IPS-15b (cell line): ENCODE measurements at regions not wholly inside any gene's neighbourhood (a gene's known extent, or its start where the extent isn't known, plus 50 kb on each side); places are given as distances from the start of the nearest gene placed in this dataset.
"Not testable (repeated sequence)": the region's sequence is repeated elsewhere in the genome, so short reads cannot be mapped to it uniquely, and the experiment has no call there.

Source experiments
- H3K27me3 ChIP-seq: one replicate; pipeline ENCODE4 v1.6.1; 2013; ENCODE audit warnings: low read length; ENCODE audit not compliant: control insufficient read depth, insufficient read depth
- H3K36me3 ChIP-seq: one replicate; pipeline ENCODE4 v1.6.1; 2013; ENCODE audit warnings: low read length; ENCODE audit not compliant: control insufficient read depth, insufficient read depth
- H3K4me1 ChIP-seq: one replicate; pipeline ENCODE4 v1.6.1; 2013; ENCODE audit warnings: mild to moderate bottlenecking, low read length; ENCODE audit not compliant: control insufficient read depth, insufficient read depth
- H3K4me3 ChIP-seq: one replicate; pipeline ENCODE4 v1.5.1; 2013; ENCODE audit warnings: low read depth, low read length
- H3K9ac ChIP-seq: one replicate; pipeline ENCODE4 v1.6.1; 2013; ENCODE audit warnings: low read depth, mild to moderate bottlenecking, low read length
- H3K9me3 ChIP-seq: one replicate; pipeline ENCODE4 v1.6.1; 2013; ENCODE audit warnings: mild to moderate bottlenecking, low read length; ENCODE audit not compliant: control insufficient read depth, insufficient read depth

DNA sequence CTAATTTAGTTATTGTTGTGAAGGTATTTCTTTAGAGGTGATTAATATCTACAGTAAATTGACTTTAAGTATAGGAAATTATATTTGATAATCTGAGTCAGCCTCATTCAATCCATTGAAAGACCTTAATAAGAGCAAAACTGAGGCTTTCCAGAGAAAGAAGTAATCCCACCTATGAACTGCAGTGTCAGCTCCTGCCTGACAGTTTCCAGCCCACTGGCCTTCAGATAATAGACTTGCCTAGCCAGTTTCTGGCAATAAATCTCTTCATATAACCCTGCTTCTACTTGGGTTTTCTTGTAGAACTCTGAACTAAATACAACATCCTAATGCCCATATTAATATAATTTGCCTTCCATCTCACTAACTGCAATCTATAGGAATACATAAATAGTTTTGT, 437.9 kb upstream of the UBE2E3 start:
- no peaks in the 10 kb centered on the region for H3K4me1 ChIP-seq
- no peak overlapping the region for H3K9ac ChIP-seq
- no peaks in the 10 kb centered on the region for H3K9me3 ChIP-seq
- no peaks in the 10 kb centered on the region for H3K36me3 ChIP-seq
- H3K4me3 ChIP-seq = no peak overlapping the region
- H3K27me3 ChIP-seq = no peaks in the 10 kb centered on the region

DNA sequence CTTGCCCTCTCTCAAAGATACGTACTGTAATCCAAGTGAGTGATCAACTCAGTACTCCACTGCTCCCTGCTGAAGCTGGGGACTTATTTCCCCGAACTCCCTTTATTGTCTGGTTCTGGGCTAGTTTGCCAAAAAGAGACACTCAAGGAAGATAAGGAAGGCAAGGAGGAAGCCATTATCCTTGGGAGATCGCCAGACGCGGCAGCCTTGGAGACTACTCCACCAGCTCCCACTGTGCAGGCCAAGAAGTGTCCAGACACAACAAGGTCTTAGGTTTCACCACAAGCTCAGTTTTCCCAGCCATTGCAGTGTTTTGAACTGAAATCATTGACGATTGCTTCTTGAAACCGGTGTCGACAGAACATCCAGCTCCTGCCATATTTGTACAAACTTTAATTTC, 439.6 kb upstream of the UBE2E3 start:
- no peaks in the 10 kb centered on the region for H3K36me3 ChIP-seq
- no peak overlapping the region for H3K9ac ChIP-seq
- no peaks in the 10 kb centered on the region for H3K27me3 ChIP-seq
- H3K4me3 ChIP-seq = no peak overlapping the region
- H3K4me1 ChIP-seq = no peaks in the 10 kb centered on the region
- H3K9me3 ChIP-seq = no peaks in the 10 kb centered on the region

DNA sequence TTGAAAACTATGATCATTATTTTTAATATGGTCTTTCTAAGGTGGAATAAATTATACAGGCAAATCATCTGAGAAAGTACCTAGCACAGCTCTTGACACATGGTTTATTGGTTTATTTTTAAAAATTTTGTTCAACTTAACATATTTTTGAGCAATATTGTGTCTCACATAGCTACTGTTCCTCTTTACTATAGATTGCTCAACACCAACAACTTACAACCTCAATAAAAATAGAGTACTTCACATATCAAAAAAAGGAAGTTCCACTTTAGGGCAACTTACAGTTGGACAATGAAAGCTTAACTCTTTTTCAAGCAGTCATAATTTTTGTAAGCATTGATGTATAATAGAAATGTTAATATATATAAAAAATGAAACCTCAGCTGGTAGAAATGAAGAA, 440.9 kb upstream of the UBE2E3 start:
- H3K27me3 ChIP-seq = no peaks in the 10 kb centered on the region
- H3K9ac ChIP-seq = no peak overlapping the region
- H3K9me3 ChIP-seq = no peaks in the 10 kb centered on the region
- no peaks in the 10 kb centered on the region for H3K36me3 ChIP-seq
- no peaks in the 10 kb centered on the region for H3K4me1 ChIP-seq
- no peak overlapping the region for H3K4me3 ChIP-seq

DNA sequence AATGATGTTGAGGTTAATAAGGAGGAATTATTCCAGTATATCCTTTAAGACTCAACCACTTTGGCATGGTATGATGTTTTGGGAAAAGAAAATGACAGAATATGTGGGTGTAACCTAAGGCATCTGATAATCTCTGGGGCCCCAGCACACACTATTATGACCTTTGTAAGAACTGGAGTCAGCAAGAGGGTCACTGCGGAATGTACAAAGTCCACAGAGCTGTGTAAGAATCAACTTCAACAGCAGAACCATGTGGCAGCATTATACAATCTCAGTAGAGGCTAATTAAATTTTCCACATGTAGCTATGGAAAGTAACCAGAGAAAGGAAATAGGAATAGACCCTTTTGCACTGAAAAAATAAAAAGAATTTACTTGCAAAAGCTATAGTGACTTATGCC, 445.1 kb upstream of the UBE2E3 start:
- Histone ChIP-seq H3K9ac (no peak overlapping the region), H3K27me3 (no peaks in the 10 kb centered on the region), H3K4me3 (no peak overlapping the region)

DNA sequence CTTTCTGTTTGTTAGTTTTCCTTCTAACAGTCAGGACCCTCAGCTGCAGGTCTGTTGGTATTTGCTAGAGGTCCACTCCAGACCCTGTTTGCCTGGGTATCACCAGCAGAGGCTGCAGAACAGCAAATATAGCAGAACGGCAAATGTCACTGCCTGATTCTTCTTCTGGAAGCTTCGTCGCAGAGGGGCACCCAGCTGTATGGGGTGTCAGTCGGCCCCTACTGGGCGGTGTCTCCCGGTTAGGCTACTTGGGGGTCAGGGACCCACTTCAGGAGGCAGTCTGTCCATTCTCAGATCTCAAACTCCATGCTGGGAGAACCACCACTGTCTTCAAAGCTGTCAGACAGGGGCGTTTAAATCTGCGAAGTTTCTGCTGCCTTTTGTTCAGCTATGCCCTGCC, 448.6 kb upstream of the UBE2E3 start:
- not testable (repeated sequence) for H3K9me3 ChIP-seq, H3K9ac ChIP-seq, H3K36me3 ChIP-seq, H3K4me1 ChIP-seq, H3K27me3 ChIP-seq, H3K4me3 ChIP-seq

More for the DNA sequence above, 445.1 kb upstream of the UBE2E3 start:
- Histone ChIP-seq H3K4me1 (no peaks in the 10 kb centered on the region), H3K9me3 (no peaks in the 10 kb centered on the region), H3K36me3 (no peaks in the 10 kb centered on the region)

DNA sequence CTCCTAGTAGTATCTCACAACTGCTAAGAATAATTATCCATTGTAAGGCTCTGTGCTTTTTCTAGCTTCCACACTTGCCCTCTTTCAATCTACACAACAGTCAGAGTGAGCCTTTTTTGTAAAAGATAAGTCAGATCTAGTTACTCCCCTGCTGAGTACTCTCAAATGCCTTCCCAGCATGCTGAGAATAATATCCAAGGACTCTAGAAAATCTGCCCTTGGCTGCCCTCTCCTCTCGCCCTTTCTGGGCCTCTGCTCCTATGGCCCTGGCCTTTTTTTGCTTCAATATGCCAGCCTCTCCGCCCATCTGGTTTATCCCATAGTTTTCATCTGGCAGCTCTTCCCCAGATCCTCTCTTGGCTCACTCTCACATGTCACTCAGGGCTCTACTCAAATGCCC, 455.9 kb upstream of the UBE2E3 start:
- Histone ChIP-seq H3K36me3 (no peaks in the 10 kb centered on the region), H3K9ac (no peak overlapping the region), H3K27me3 (no peaks in the 10 kb centered on the region), H3K4me1 (peaks cover 6% of the 10 kb centered on the region), H3K4me3 (no peak overlapping the region), H3K9me3 (no peaks in the 10 kb centered on the region)

DNA sequence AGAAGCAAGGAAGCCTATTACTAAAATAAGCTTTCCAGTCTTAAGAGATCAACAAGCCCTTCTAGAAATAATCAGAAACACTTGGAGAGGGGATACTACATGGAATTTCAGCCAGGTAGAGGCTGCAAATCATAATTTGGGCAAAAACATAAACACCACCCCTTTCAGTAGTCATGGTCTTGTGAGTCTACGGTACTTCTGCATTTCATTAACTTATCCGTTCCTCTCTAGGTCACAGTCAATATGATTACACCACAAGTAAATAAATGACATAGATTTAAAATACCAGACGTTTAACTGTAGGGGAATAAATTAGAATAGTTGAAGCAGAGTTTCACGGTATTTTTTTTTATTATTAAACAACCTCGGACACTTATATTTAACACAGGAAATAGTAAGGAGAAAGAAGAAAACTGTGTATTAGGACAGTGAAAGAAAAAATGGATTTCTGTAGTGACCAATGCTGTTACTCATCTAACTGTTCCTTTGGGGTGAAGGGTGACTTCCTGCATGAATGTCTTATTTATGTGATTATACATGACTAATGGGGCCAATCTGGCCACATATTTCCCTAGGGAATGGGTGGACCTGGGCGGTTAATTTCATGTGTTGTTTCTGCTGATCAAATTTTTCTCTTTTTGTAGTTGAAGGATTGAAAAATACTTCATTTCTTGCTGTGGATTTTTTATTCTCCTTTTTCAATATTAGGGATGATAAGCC, 456.6 kb upstream of the UBE2E3 start:
- no peak overlapping the region for H3K4me3 ChIP-seq
- peaks cover 6% of the 10 kb centered on the region for H3K4me1 ChIP-seq
- no peaks in the 10 kb centered on the region for H3K27me3 ChIP-seq
- no peaks in the 10 kb centered on the region for H3K9me3 ChIP-seq
- no peaks in the 10 kb centered on the region for H3K36me3 ChIP-seq
- no peak overlapping the region for H3K9ac ChIP-seq

DNA sequence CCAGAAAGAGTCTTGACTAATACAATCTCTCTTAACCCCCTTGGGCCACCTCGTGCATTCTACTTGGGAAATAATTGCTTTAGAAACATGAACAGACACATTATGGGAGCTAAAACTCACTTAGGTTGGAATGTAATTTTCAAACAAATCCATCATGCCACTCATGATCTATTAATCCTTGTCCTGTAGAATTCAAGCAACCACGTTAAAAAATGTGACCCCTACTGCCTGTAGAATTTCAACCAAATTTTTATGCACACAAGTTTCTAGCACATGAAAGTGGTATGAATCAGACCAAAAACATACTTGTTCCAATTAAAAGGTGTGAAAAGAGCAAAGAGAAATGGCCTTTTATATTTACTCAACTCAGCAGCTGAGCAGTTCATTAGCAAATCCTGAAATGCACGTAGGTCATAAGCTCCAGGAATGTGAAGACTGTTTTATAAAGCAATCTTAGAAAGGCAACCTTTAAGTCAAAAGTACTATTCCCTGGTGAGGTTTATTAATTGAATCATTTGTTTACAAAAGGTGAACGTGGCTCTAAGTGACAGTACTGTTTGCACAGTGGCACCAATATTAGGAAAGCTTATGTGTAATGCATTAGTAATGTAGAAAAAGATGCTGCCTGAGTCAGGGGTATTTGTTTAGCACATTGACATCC, 459.4 kb upstream of the UBE2E3 start:
- H3K4me3 ChIP-seq = no peak overlapping the region
- H3K36me3 ChIP-seq = no peaks in the 10 kb centered on the region
- H3K27me3 ChIP-seq = no peaks in the 10 kb centered on the region
- no peak overlapping the region for H3K9ac ChIP-seq
- H3K9me3 ChIP-seq = no peaks in the 10 kb centered on the region
- peaks cover 6% of the 10 kb centered on the region for H3K4me1 ChIP-seq

DNA sequence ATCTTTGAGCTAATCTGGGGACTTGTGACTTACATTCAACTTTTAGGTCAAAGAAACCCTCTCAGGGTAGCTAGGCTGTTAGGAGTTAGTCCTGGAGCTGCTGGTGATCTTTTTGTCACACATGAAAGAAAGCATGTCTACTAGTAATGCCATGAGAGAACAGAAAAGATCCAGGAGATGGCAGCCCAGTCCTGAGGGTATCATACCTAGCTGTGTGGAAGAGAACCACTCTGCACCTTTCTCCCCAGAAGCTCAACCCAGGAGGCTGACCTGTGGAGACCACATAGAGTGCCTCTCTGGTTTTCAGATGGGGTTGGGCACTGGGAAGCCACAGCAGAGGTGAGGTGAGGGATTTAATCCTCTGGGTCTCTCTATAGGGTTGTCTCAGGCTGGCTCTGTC, 460.2 kb upstream of the UBE2E3 start:
- H3K9me3 ChIP-seq = no peaks in the 10 kb centered on the region
- H3K4me1 ChIP-seq = peaks cover 6% of the 10 kb centered on the region
- no peak overlapping the region for H3K9ac ChIP-seq
- no peak overlapping the region for H3K4me3 ChIP-seq
- no peaks in the 10 kb centered on the region for H3K36me3 ChIP-seq
- H3K27me3 ChIP-seq = no peaks in the 10 kb centered on the region

DNA sequence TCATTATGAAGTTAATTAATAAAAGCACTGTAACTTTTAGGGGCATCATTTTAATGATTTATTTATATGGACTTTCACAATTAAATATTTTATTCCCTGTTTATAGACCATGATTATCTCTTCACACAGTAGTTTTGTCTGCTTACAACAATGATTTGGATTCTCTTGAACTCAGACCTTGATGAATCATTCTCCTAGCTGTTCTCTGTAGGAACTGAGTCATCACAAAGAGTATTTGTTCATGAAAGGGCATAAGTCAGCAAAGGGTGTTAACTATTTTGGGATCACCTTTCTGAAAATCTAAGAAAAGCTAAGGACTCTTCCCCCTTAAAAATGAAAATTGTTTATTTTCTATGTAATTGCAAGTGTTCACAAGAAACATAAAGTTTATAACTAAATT, 461.1 kb upstream of the UBE2E3 start:
- Histone ChIP-seq H3K4me3 (no peak overlapping the region), H3K9me3 (no peaks in the 10 kb centered on the region), H3K9ac (no peak overlapping the region), H3K27me3 (no peaks in the 10 kb centered on the region), H3K4me1 (peaks cover 3% of the 10 kb centered on the region), H3K36me3 (no peaks in the 10 kb centered on the region)

DNA sequence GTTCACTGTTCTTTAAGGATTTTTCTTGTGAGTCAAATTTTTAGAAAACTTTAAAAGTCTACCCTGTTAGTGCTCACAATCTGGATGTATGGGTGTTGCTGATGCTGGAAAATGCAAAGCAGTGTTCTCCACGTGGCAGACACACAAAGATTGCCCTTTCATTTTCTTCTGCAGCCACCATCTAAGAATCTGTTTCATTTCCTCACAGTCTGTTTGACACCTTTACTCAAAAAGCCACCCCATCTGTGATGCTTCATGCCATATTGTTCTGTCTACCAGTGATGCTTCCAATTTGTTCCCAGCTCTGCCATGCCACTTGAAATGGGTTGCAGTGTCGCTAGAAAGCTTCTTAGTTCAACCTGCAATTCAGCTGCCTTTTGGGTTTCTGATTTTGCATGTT, 464.2 kb upstream of the UBE2E3 start:
- H3K9ac ChIP-seq = no peak overlapping the region
- no peaks in the 10 kb centered on the region for H3K9me3 ChIP-seq
- no peaks in the 10 kb centered on the region for H3K27me3 ChIP-seq
- H3K36me3 ChIP-seq = no peaks in the 10 kb centered on the region
- H3K4me3 ChIP-seq = no peak overlapping the region
- H3K4me1 ChIP-seq = no peaks in the 10 kb centered on the region

DNA sequence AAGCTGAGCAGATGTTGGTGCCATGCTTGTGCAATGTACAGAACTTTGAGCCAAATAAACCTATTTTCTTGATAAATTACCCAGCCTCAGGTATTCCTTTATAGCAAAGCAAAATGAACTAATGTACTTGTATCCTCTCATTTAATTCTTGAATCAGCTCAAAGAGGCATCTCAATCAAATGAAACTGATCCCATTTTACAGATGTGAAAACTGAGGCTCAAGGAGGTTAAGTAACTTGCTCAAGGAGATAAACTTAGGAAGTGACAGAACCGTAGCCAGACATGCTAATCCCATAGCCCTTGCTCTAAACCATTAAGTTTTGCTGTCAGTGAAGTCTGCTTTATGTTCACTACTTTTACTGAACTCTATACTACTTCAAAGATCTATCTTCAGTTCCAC, 467.0 kb upstream of the UBE2E3 start:
- H3K4me3 ChIP-seq = no peak overlapping the region
- no peaks in the 10 kb centered on the region for H3K4me1 ChIP-seq
- no peaks in the 10 kb centered on the region for H3K27me3 ChIP-seq
- H3K9me3 ChIP-seq = no peaks in the 10 kb centered on the region
- no peaks in the 10 kb centered on the region for H3K36me3 ChIP-seq
- H3K9ac ChIP-seq = no peak overlapping the region
